H9 (cell line): ENCODE measurements at regions not wholly inside any gene's neighbourhood (a gene's known extent, or its start where the extent isn't known, plus 50 kb on each side); places are given as distances from the start of the nearest gene placed in this dataset.

Experiments used
- DNase-seq: peaks from one replicate; pipeline ENCODE4 v3.0.0-alpha.2; 2017
- H2AFZ ChIP-seq: one replicate; pipeline ENCODE4 v1.6.1; 2013; ENCODE audit warnings: mild to moderate bottlenecking, low read length, control low read depth, moderate library complexity
- H2AK5ac ChIP-seq: 2 replicates; pipeline ENCODE4 v1.6.1; 2013; ENCODE audit warnings: low read length, control low read depth, mixed read lengths; ENCODE audit not compliant: insufficient read length
- H2BK120ac ChIP-seq: one replicate; pipeline ENCODE4 v1.6.1; 2013; ENCODE audit warnings: low read depth, mild to moderate bottlenecking, low read length, control low read depth, inconsistent platforms; ENCODE audit not compliant: poor library complexity, severe bottlenecking
- H2BK12ac ChIP-seq: 2 replicates; pipeline ENCODE4 v1.6.1; 2013; ENCODE audit warnings: low read length, control low read depth, mixed read lengths, low read depth; ENCODE audit not compliant: insufficient read length
- H2BK15ac ChIP-seq: 2 replicates; pipeline ENCODE4 v1.6.1; 2013; ENCODE audit warnings: low read depth, low read length, control low read depth
- H2BK20ac ChIP-seq: one replicate; pipeline ENCODE4 v1.6.1; 2013; ENCODE audit warnings: low read depth, mild to moderate bottlenecking, low read length, control low read depth, inconsistent platforms; ENCODE audit not compliant: poor library complexity, severe bottlenecking
- H2BK5ac ChIP-seq: 2 replicates; pipeline ENCODE4 v1.6.1; 2013; ENCODE audit warnings: low read length, control low read depth, mixed read lengths; ENCODE audit not compliant: insufficient read length
- H3K14ac ChIP-seq: 2 replicates; pipeline ENCODE4 v1.6.1; 2013; ENCODE audit warnings: low read length, control low read depth; ENCODE audit not compliant: insufficient read depth
- H3K18ac ChIP-seq: 2 replicates; pipeline ENCODE4 v1.6.1; 2013; ENCODE audit warnings: low read depth, mild to moderate bottlenecking, mixed read lengths, low read length, control low read depth; ENCODE audit not compliant: insufficient read length
- H3K23ac ChIP-seq: 2 replicates; pipeline ENCODE4 v1.6.1; 2013; ENCODE audit warnings: low read length, control low read depth, mixed read lengths, low read depth; ENCODE audit not compliant: insufficient read length
- H3K23me2 ChIP-seq: 2 replicates; pipeline ENCODE4 v1.6.1; 2013; ENCODE audit warnings: low read depth, mild to moderate bottlenecking, mixed read lengths, low read length, control low read depth; ENCODE audit not compliant: insufficient read length, poor library complexity, severe bottlenecking
- H3K27ac ChIP-seq: 2 replicates; pipeline ENCODE4 v1.5.1; 2013; ENCODE audit warnings: low read length, control low read depth, mixed read lengths, low read depth; ENCODE audit not compliant: insufficient read length
- H3K27me3 ChIP-seq: 2 replicates; pipeline ENCODE4 v1.6.1; 2013; ENCODE audit warnings: low read length, control low read depth, inconsistent platforms; ENCODE audit not compliant: insufficient read depth
- H3K4ac ChIP-seq: 2 replicates; pipeline ENCODE4 v1.6.1; 2013; ENCODE audit warnings: low read depth, mild to moderate bottlenecking, control low read depth, inconsistent platforms, low read length, moderate library complexity
- H3K4me1 ChIP-seq: 2 replicates; pipeline ENCODE4 v1.6.1; 2013; ENCODE audit warnings: low read length, control low read depth, inconsistent platforms; ENCODE audit not compliant: insufficient read depth
- H3K4me2 ChIP-seq: 2 replicates; pipeline ENCODE4 v1.6.1; 2013; ENCODE audit warnings: low read length, control low read depth, mixed read lengths; ENCODE audit not compliant: insufficient read length, insufficient read depth
- H3K56ac ChIP-seq: 2 replicates; pipeline ENCODE4 v1.6.1; 2013; ENCODE audit warnings: low read depth, mild to moderate bottlenecking, mixed read lengths, low read length, control low read depth; ENCODE audit not compliant: insufficient read length
- H3K79me1 ChIP-seq: 2 replicates; pipeline ENCODE4 v1.6.1; 2013; ENCODE audit warnings: low read depth, mild to moderate bottlenecking, moderate library complexity, low read length, control low read depth, inconsistent platforms; ENCODE audit not compliant: insufficient read depth, poor library complexity, severe bottlenecking
- H3K79me2 ChIP-seq: 2 replicates; pipeline ENCODE4 v1.6.1; 2013; ENCODE audit warnings: low read length, control low read depth, inconsistent platforms; ENCODE audit not compliant: insufficient read depth
- H3K9ac ChIP-seq: 2 replicates; pipeline ENCODE4 v1.6.1; 2013; ENCODE audit warnings: low read length, control low read depth, mixed read lengths; ENCODE audit not compliant: insufficient read length; ENCODE audit errors: extremely low read depth
- H3K9me3 ChIP-seq: one replicate; pipeline ENCODE4 v1.6.1; 2013; ENCODE audit warnings: low read depth, low read length, inconsistent platforms; ENCODE audit not compliant: control insufficient read depth
- H3T11ph ChIP-seq: one replicate; pipeline ENCODE4 v1.6.1; 2013; ENCODE audit warnings: mild to moderate bottlenecking, low read length, control low read depth, inconsistent platforms
- H4K20me1 ChIP-seq: one replicate; pipeline ENCODE4 v1.6.1; 2013; ENCODE audit not compliant: control insufficient read depth, insufficient read length, insufficient read depth
- H4K5ac ChIP-seq: 2 replicates; pipeline ENCODE4 v1.6.1; 2013; ENCODE audit warnings: low read depth, mild to moderate bottlenecking, mixed read lengths, low read length, control low read depth; ENCODE audit not compliant: insufficient read length
- H4K8ac ChIP-seq: replicated peaks from 2 replicates; pipeline ENCODE4 v1.6.1; 2013; ENCODE audit warnings: low read length, control low read depth, mixed read lengths, low read depth; ENCODE audit not compliant: insufficient read length
- H4K91ac ChIP-seq: 2 replicates; pipeline ENCODE4 v1.6.1; 2013; ENCODE audit warnings: low read depth, mild to moderate bottlenecking, moderate library complexity, mixed read lengths, low read length, control low read depth; ENCODE audit not compliant: insufficient read length
- H3K27ac Mint-ChIP-seq, 3 experiments: 2 replicates in 2 of 3; 3 replicates in 1 of 3; pipeline ENCODE4 v1.8.0; 2020 to 2021; ENCODE audit warnings: mixed read lengths in 3 of 3, mild to moderate bottlenecking in 1 of 3, moderate library complexity in 1 of 3
- H3K27me3 Mint-ChIP-seq: 2 replicates; pipeline ENCODE4 v1.8.0; 2021; ENCODE audit warnings: low read depth, mild to moderate bottlenecking, moderate library complexity, mixed read lengths
- H3K36me3 Mint-ChIP-seq, 3 experiments: 2 replicates in 2 of 3; 3 replicates in 1 of 3; pipeline ENCODE4 v1.8.0; 2020 to 2021; ENCODE audit warnings: low read depth in 3 of 3, mixed read lengths in 3 of 3; ENCODE audit not compliant: insufficient read depth in 1 of 3
- H3K4me1 Mint-ChIP-seq, 2 experiments: 2 replicates each; pipeline ENCODE4 v1.8.0; 2020; ENCODE audit warnings: mixed read lengths in 2 of 2
- H3K4me3 Mint-ChIP-seq, 2 experiments: 2 replicates in 1 of 2; 3 replicates in 1 of 2; pipeline ENCODE4 v1.8.0; 2020 to 2021; ENCODE audit warnings: mild to moderate bottlenecking in 2 of 2, mixed read lengths in 2 of 2, moderate library complexity in 1 of 2
- H3K9me3 Mint-ChIP-seq, 2 experiments: 2 replicates in 1 of 2; 3 replicates in 1 of 2; pipeline ENCODE4 v1.8.0; 2020; ENCODE audit warnings: mild to moderate bottlenecking in 2 of 2, mixed read lengths in 2 of 2, moderate library complexity in 1 of 2
- WGBS: extraction: QIAGEN DNeasy Blood & Tissue Kit; methylation state at CpG from one replicate; pipeline ENCODE4 v1.1.7; 2013; ENCODE audit warnings: missing lambda C conversion rate, low lambda C conversion rate, mixed read lengths; ENCODE audit not compliant: insufficient read length; ENCODE audit errors: extremely low coverage; 5-methylcytosine and 5-hydroxymethylcytosine counted together
- TF ChIP-seq, protein P1 (sequence below): fragments of 200-600 bp; sonication (generic); conservative IDR thresholded peaks from 3 replicates; pipeline ENCODE4 v1.8.0; 2021; ENCODE audit warnings: antibody characterized with exemption, mild to moderate bottlenecking

DNA sequence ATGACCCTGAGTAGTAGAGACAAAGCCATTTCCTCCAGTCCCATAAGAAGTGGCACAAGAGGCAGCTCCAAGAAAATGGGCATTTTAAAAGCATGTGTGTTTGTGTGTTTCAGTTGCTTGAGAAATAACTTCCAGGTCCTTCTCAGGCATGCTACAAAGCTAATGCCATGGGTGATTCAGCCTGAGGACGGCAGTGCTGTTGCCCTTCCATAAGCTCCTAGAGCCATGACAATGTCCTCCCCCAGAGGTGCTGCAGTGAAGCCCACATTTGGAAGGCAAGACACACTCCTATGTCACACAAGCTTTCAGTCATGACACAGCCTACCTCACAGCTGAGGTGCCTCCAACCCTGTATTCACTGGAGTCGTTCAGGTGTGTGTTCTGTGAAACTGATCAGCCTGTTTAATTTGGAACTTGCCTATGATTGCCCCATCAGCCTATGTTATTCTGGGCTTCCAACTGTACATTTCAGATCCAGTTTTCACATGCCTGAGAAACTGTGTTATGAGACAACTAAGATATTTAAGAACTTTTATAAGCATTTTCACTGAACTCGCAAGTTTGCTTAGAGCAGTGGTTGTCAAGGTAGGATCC lies 213.6 kb downstream of the FOXO1 start:
- no peaks in the 10 kb centered on the region for H3K9me3 ChIP-seq
- H3K4me1 Mint-ChIP-seq: peaks cover 6 to 7% of the 10 kb centered on the region in 2 experiments
- no peak overlapping the region for H3K4ac ChIP-seq
- no peak overlapping the region for H2BK12ac ChIP-seq
- H3K79me1 ChIP-seq: no peaks in the 10 kb centered on the region
- DNase-seq: no peak
- H3K9me3 Mint-ChIP-seq: peaks cover 5 to 6% of the 10 kb centered on the region in 2 experiments; a peak in 3 of 5 replicates
- H3K14ac ChIP-seq: no peak overlapping the region
- no peak overlapping the region for H3K27ac ChIP-seq
- H3K36me3 Mint-ChIP-seq: peaks cover 2 to 7% (median 5%) of the 10 kb centered on the region in 3 experiments; a peak in 5 of 7 replicates
- H4K20me1 ChIP-seq: no peaks in the 10 kb centered on the region
- no peak overlapping the region for H3K4me2 ChIP-seq
- H2BK15ac ChIP-seq: no peak overlapping the region
- no peaks in the 10 kb centered on the region for H3K27me3 Mint-ChIP-seq
- H4K5ac ChIP-seq: no peak overlapping the region
- WGBS: no CpG with 5 or more reads among the region's 3 CpGs
- H3K56ac ChIP-seq: no peak overlapping the region
- no peak overlapping the region for H3K4me3 Mint-ChIP-seq
- H3K27me3 ChIP-seq: no peaks in the 10 kb centered on the region
- H3K79me2 ChIP-seq: no peaks in the 10 kb centered on the region
- H4K8ac ChIP-seq: no peak overlapping the region
- H2BK5ac ChIP-seq: no peak overlapping the region
- no peak overlapping the region for H3T11ph ChIP-seq
- H2AFZ ChIP-seq: no peak overlapping the region
- peak overlapping the region in 1 of 3 experiments; percentile 83; a peak in 1 of 7 replicates for H3K27ac Mint-ChIP-seq
- no peak overlapping the region for H2BK20ac ChIP-seq
- H3K9ac ChIP-seq: no peak overlapping the region
- TF ChIP-seq, protein P1, sequence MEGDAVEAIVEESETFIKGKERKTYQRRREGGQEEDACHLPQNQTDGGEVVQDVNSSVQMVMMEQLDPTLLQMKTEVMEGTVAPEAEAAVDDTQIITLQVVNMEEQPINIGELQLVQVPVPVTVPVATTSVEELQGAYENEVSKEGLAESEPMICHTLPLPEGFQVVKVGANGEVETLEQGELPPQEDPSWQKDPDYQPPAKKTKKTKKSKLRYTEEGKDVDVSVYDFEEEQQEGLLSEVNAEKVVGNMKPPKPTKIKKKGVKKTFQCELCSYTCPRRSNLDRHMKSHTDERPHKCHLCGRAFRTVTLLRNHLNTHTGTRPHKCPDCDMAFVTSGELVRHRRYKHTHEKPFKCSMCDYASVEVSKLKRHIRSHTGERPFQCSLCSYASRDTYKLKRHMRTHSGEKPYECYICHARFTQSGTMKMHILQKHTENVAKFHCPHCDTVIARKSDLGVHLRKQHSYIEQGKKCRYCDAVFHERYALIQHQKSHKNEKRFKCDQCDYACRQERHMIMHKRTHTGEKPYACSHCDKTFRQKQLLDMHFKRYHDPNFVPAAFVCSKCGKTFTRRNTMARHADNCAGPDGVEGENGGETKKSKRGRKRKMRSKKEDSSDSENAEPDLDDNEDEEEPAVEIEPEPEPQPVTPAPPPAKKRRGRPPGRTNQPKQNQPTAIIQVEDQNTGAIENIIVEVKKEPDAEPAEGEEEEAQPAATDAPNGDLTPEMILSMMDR: no peak
- no peak overlapping the region for H2BK120ac ChIP-seq
- H4K91ac ChIP-seq: no peak overlapping the region
- no peaks in the 10 kb centered on the region for H3K4me1 ChIP-seq
- H3K18ac ChIP-seq: no peak overlapping the region
- H3K23ac ChIP-seq: no peak overlapping the region
- H3K23me2 ChIP-seq: no peaks in the 10 kb centered on the region
- no peak overlapping the region for H2AK5ac ChIP-seq
